Transverse colon (tissue), 4 donors: ENCODE measurements at regions not wholly inside any gene's neighbourhood (a gene's known extent, or its start where the extent isn't known, plus 50 kb on each side); places are given as distances from the start of the nearest gene placed in this dataset.

Experiments
- DNase-seq: peaks from one replicate; pipeline ENCODE4 v3.0.0-alpha.2; 2019
- H3K27ac ChIP-seq, 4 donors: fragments of 200-600 bp; sonication (generic); 2 replicates each; pipeline ENCODE4 v1.5.1; 2016 to 2018; ENCODE audit warnings: inconsistent platforms in 4 of 4
- H3K27me3 ChIP-seq: fragments of 200-600 bp; sonication (generic); 2 replicates; pipeline ENCODE4 v1.5.1; 2017; ENCODE audit warnings: inconsistent platforms
- H3K36me3 ChIP-seq, 4 donors: fragments of 200-600 bp; sonication (generic); 2 replicates each; pipeline ENCODE4 v1.5.1; 2017 to 2019; ENCODE audit warnings: inconsistent platforms in 4 of 4
- H3K4me1 ChIP-seq, 4 donors: fragments of 200-600 bp; sonication (generic); 2 replicates each; pipeline ENCODE4 v1.5.1; 2017 to 2020; ENCODE audit warnings: inconsistent platforms in 4 of 4
- H3K4me3 ChIP-seq, 4 donors: fragments of 200-600 bp; sonication (generic); 1 replicate in 1 of 4; 2 replicates in 3 of 4; pipeline versions ENCODE4 v1.5.1 to v1.6.1; 2017 to 2019; ENCODE audit warnings: inconsistent platforms in 4 of 4
- H3K9me3 ChIP-seq, 2 donors: fragments of 200-600 bp; sonication (generic); 2 replicates each; pipeline ENCODE4 v1.5.1; 2017 to 2019; ENCODE audit warnings: inconsistent platforms in 2 of 2
- CTCF ChIP-seq, 5 experiments: fragments of 200-600 bp in 3 of 5; fragments of 450-650 bp in 2 of 5; sonication (generic) in 3 of 5; IDR thresholded peaks; 1 replicate in 2 of 5; 2 replicates in 3 of 5; pipeline ENCODE4 v1.5.1; 2016 to 2017; ENCODE audit warnings: antibody characterized with exemption in 5 of 5, inconsistent platforms in 3 of 5, mild to moderate bottlenecking in 2 of 5, moderate library complexity in 1 of 5
- EP300 ChIP-seq: sonication (generic); formaldehyde crosslinking; IDR thresholded peaks from one replicate; pipeline ENCODE4 v1.6.1; 2017; ENCODE audit warnings: antibody characterized with exemption, low read depth
- POLR2A ChIP-seq: fragments of 450-650 bp; IDR thresholded peaks from one replicate; pipeline ENCODE4 v1.6.1; 2016; ENCODE audit warnings: antibody characterized with exemption, mild to moderate bottlenecking, moderate library complexity
- POLR2AphosphoS5 ChIP-seq, 3 donors: sonication (generic); formaldehyde crosslinking; IDR thresholded peaks; one replicate each; pipeline ENCODE4 v1.6.1; 2016; ENCODE audit warnings: antibody characterized with exemption in 3 of 3
- WGBS, 2 donors: methylation state at CpG; one replicate each; pipeline ENCODE4 v1.1.5; 2018; ENCODE audit warnings: low coverage in 1 of 2; 5-methylcytosine and 5-hydroxymethylcytosine counted together
- in situ Hi-C, 4 donors: fragments of 200-750 bp; cut with MboI; loops; one replicate each; pipeline versions ENCODE4 v1.15.0 to v1.15.1; 2017; ENCODE audit warnings: low sequenced_read_pairs in 3 of 4, low pct_ligation_motif_present in 1 of 4, low pct_unique_long_range_greater_than_20kb in 1 of 4
- intact Hi-C: fragments of 100-400 bp; cut with DNase I; formaldehyde crosslinking; loops from one replicate; pipeline ENCODE4 v1.15.1; 2023; ENCODE audit warnings: low total_unique reads

- intact Hi-C loops: no loop called here
- Histone ChIP-seq H3K9me3 (no peaks in the 10 kb centered on the region), H3K4me3 (no peak overlapping the region), H3K27ac (no peak overlapping the region), H3K36me3 (no peaks in the 10 kb centered on the region), H3K4me1 (peaks cover 0 to 21% (median 7%) of the 10 kb centered on the region in 4 donors), H3K27me3 (no peaks in the 10 kb centered on the region)
- 100% methylated on average over 1 of the region's 1 CpG for WGBS, 2 donors
- in situ Hi-C loops: no loop called here
- TF ChIP-seq POLR2A (no peak), EP300 (no peak), CTCF (IDR thresholded peaks at IDR 0.05) (no peak), POLR2AphosphoS5 (IDR thresholded peaks at IDR 0.05) (no peak)
- DNase-seq: no peak
Observed at GRCh38 chr6:146917979-146918378, 286.2 kb upstream of the STXBP5 start.

GRCh38 chr6:146919017-146919416 is 285.2 kb upstream of the STXBP5 start:
- intact Hi-C loops (no loop called here), in situ Hi-C loops (no loop called here)
- Histone ChIP-seq H3K27me3 (no peaks in the 10 kb centered on the region), H3K4me1 (peaks cover 0 to 14% (median 4%) of the 10 kb centered on the region in 4 donors), H3K4me3 (no peak overlapping the region), H3K27ac (no peak overlapping the region), H3K9me3 (no peaks in the 10 kb centered on the region), H3K36me3 (no peaks in the 10 kb centered on the region)
- 70 to 92% methylated on average over 2 of the region's 2 CpGs for WGBS, 2 donors
- no peak for DNase-seq
- no peak for TF ChIP-seq POLR2AphosphoS5 (IDR thresholded peaks at IDR 0.05)
- no peak for TF ChIP-seq POLR2A
- TF ChIP-seq CTCF (IDR thresholded peaks at IDR 0.05): no peak
- no peak for TF ChIP-seq EP300

- no peak for DNase-seq
- intact Hi-C loops (no loop called here), in situ Hi-C loops (no loop called here)
- H3K4me3 ChIP-seq: no peak overlapping the region
- no peak overlapping the region for H3K27ac ChIP-seq
- no peaks in the 10 kb centered on the region for H3K36me3 ChIP-seq
- H3K4me1 ChIP-seq: no peaks in the 10 kb centered on the region
- H3K9me3 ChIP-seq: no peaks in the 10 kb centered on the region
- TF ChIP-seq EP300 (no peak), POLR2A (no peak), POLR2AphosphoS5 (IDR thresholded peaks at IDR 0.05) (no peak), CTCF (IDR thresholded peaks at IDR 0.05) (no peak)
- 67 to 88% methylated on average over 1 to 2 of the region's 2 CpGs for WGBS, 2 donors
- no peaks in the 10 kb centered on the region for H3K27me3 ChIP-seq
Observed at GRCh38 chr6:146923205-146923833, 280.9 kb upstream of the STXBP5 start.

GRCh38 chr6:146925846-146926245 is 278.4 kb upstream of the STXBP5 start:
- Histone ChIP-seq H3K36me3 (no peaks in the 10 kb centered on the region), H3K27ac (no peak overlapping the region), H3K27me3 (no peaks in the 10 kb centered on the region), H3K4me3 (no peak overlapping the region), H3K9me3 (no peaks in the 10 kb centered on the region), H3K4me1 (no peaks in the 10 kb centered on the region)
- no peak for DNase-seq
- WGBS, 2 donors: 80 to 81% methylated on average over 3 of the region's 3 CpGs
- in situ Hi-C loops: no loop called here
- TF ChIP-seq CTCF (IDR thresholded peaks at IDR 0.05) (no peak), POLR2A (no peak), POLR2AphosphoS5 (IDR thresholded peaks at IDR 0.05) (no peak), EP300 (no peak)
- intact Hi-C loops: no loop called here
